ENCODE measurements at regions not wholly inside any gene's neighbourhood (a gene's known extent, or its start where the extent isn't known, plus 50 kb on each side); places are given as distances from the start of the nearest gene placed in this dataset.

DNA sequence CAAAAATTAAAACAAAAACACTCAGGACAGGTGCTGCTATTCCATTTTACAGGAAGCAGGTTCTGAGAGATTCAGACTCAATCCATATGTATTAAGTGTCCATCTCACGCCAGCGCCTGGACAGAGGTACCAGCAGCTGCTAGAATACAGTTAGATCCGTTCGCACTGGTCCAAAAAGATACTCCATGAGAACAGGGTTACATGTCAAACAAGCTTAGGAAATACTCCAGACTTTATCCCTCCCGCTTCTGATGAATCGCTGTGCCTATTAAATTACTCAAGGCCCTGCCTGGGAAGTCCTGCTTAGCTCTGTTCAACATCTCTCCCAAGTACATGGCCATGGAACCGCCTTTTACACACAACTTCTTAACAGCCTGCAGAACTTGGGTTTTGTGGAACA is 50.2 kb upstream of the SLC35C1 start:
- TF ChIP-seq, protein P1, sequence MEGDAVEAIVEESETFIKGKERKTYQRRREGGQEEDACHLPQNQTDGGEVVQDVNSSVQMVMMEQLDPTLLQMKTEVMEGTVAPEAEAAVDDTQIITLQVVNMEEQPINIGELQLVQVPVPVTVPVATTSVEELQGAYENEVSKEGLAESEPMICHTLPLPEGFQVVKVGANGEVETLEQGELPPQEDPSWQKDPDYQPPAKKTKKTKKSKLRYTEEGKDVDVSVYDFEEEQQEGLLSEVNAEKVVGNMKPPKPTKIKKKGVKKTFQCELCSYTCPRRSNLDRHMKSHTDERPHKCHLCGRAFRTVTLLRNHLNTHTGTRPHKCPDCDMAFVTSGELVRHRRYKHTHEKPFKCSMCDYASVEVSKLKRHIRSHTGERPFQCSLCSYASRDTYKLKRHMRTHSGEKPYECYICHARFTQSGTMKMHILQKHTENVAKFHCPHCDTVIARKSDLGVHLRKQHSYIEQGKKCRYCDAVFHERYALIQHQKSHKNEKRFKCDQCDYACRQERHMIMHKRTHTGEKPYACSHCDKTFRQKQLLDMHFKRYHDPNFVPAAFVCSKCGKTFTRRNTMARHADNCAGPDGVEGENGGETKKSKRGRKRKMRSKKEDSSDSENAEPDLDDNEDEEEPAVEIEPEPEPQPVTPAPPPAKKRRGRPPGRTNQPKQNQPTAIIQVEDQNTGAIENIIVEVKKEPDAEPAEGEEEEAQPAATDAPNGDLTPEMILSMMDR (conservative IDR thresholded peaks at IDR 0.05; ENCODE audit: low read length), result no peak
- no peak for TF ChIP-seq EZH2phosphoT487 (IDR thresholded peaks at IDR 0.05; ENCODE audit: borderline replicate concordance, low read depth, low read length)
- H3K27ac ChIP-seq (ENCODE audit: low read depth, low read length, poor library complexity, severe bottlenecking), result no peak overlapping the region
- intact Hi-C loops (cut with micrococcal nuclease; ENCODE audit: unreplicated experiment), result no loop called here
- no peaks in the 10 kb centered on the region for H3K79me2 ChIP-seq (ENCODE audit: insufficient read depth, low read depth, low read length)
- H3K36me3 ChIP-seq (ENCODE audit: insufficient read depth, low read length), result no peaks in the 10 kb centered on the region
- DNase-seq (ENCODE audit: low spot score), result no peak
- no peak overlapping the region for H2AFZ ChIP-seq (ENCODE audit: low read length)
- POLR2A ChIA-PET, result no interaction called here
- no TSS peak for BruUV-seq (replicated peaks)
- H3K9me3 ChIP-seq (ENCODE audit: low read length), result no peaks in the 10 kb centered on the region
- H3K4me1 ChIP-seq (ENCODE audit: insufficient read depth, low read length, poor library complexity, severe bottlenecking), result no peaks in the 10 kb centered on the region
- H4K20me1 ChIP-seq (ENCODE audit: insufficient read depth, low read length), result no peaks in the 10 kb centered on the region
- no peak overlapping the region for H3K4me2 ChIP-seq (ENCODE audit: low read length)
- no peaks in the 10 kb centered on the region for H3K9me2 ChIP-seq (ENCODE audit: insufficient read depth, low read length)
- H3K4me3 ChIP-seq (ENCODE audit: low read depth, low read length, poor library complexity, severe bottlenecking), result no peak overlapping the region
- CTCF ChIA-PET (ENCODE audit: unreplicated experiment), result no interaction called here

DNA sequence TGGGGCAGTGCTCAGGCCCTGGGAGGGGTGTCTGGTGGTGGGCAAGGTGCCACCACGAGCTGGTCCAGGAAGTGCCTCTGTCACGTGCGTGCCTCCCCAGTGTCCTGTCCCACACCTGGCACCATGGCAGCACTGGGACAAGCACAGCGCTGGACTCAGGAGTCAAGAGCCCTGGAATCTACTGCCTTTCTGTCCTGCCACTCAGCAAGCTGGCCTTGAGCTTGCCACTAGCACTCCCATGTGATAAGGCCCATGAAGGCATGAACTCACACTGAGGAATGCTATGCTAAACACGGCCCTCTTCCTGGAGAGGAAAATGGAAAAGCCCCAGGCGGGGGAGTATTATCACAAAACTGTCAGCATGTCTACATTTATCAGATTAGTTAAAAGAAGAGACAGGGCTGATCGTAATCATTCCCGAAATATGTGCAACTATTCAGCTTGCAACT is 50.7 kb upstream of the SLC35C1 start:
- intact Hi-C loops (cut with micrococcal nuclease; ENCODE audit: unreplicated experiment), result no loop called here
- Histone ChIP-seq H4K20me1 (ENCODE audit: insufficient read depth, low read length) (no peaks in the 10 kb centered on the region), H3K9me3 (ENCODE audit: low read length) (no peaks in the 10 kb centered on the region), H3K27ac (ENCODE audit: low read depth, low read length, poor library complexity, severe bottlenecking) (no peak overlapping the region), H3K36me3 (ENCODE audit: insufficient read depth, low read length) (no peaks in the 10 kb centered on the region), H3K4me2 (ENCODE audit: low read length) (no peak overlapping the region), H3K4me1 (ENCODE audit: insufficient read depth, low read length, poor library complexity, severe bottlenecking) (no peaks in the 10 kb centered on the region), H3K9me2 (ENCODE audit: insufficient read depth, low read length) (no peaks in the 10 kb centered on the region), H2AFZ (ENCODE audit: low read length) (no peak overlapping the region), H3K79me2 (ENCODE audit: insufficient read depth, low read depth, low read length) (no peaks in the 10 kb centered on the region), H3K4me3 (ENCODE audit: low read depth, low read length, poor library complexity, severe bottlenecking) (no peak overlapping the region)
- BruUV-seq (replicated peaks), result no TSS peak
- POLR2A ChIA-PET, result interaction anchor here (0.6 kb wide), 1 partner anchor 210 kb away, joined by 3 read pairs; no protein-coding TSS in a partner anchor
- no peak for DNase-seq (ENCODE audit: low spot score)
- CTCF ChIA-PET (ENCODE audit: unreplicated experiment), result no interaction called here
- TF ChIP-seq, protein P1 (conservative IDR thresholded peaks at IDR 0.05; ENCODE audit: low read length), result no peak
- TF ChIP-seq EZH2phosphoT487 (IDR thresholded peaks at IDR 0.05; ENCODE audit: borderline replicate concordance, low read depth, low read length), result no peak

DNA sequence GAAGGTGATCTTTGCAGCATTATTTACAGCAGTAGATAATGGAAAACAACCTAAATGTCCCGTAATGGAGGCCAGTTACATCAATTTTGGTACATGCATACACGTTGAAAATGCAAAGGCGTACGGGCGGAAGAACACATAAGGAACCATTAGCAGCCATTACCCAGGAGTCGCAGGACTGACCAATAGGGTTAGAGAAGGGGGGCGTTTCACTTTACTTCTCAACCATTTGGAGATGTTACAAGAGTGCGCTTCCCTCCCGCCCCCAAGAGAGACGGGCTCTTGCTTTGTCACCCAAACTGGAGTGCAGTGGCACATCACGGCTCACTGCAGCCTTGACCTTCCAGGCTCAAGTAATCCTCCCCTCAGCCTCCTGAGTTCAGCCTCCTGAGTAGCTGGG is 52.8 kb upstream of the SLC35C1 start:
- no peak overlapping the region for H3K4me2 ChIP-seq (ENCODE audit: low read length)
- no peak for TF ChIP-seq EZH2phosphoT487 (IDR thresholded peaks at IDR 0.05; ENCODE audit: borderline replicate concordance, low read depth, low read length)
- TF ChIP-seq, protein P1 (conservative IDR thresholded peaks at IDR 0.05; ENCODE audit: low read length), result no peak
- no peaks in the 10 kb centered on the region for H3K79me2 ChIP-seq (ENCODE audit: insufficient read depth, low read depth, low read length)
- no TSS peak for BruUV-seq (replicated peaks)
- no peak overlapping the region for H2AFZ ChIP-seq (ENCODE audit: low read length)
- ChIA-PET CTCF (ENCODE audit: unreplicated experiment) (no interaction called here), POLR2A (interaction anchor here (0.6 kb wide), 1 partner anchor 277 kb away, joined by 3 read pairs; no protein-coding TSS in a partner anchor)
- H3K4me1 ChIP-seq (ENCODE audit: insufficient read depth, low read length, poor library complexity, severe bottlenecking), result no peaks in the 10 kb centered on the region
- no peaks in the 10 kb centered on the region for H4K20me1 ChIP-seq (ENCODE audit: insufficient read depth, low read length)
- no peaks in the 10 kb centered on the region for H3K36me3 ChIP-seq (ENCODE audit: insufficient read depth, low read length)
- DNase-seq (ENCODE audit: low spot score), result no peak
- no peaks in the 10 kb centered on the region for H3K9me3 ChIP-seq (ENCODE audit: low read length)
- H3K4me3 ChIP-seq (ENCODE audit: low read depth, low read length, poor library complexity, severe bottlenecking), result no peak overlapping the region
- H3K27ac ChIP-seq (ENCODE audit: low read depth, low read length, poor library complexity, severe bottlenecking), result no peak overlapping the region
- intact Hi-C loops (cut with micrococcal nuclease; ENCODE audit: unreplicated experiment), result no loop called here
- H3K9me2 ChIP-seq (ENCODE audit: insufficient read depth, low read length), result no peaks in the 10 kb centered on the region
